Mesendoderm (in vitro differentiated cells): ENCODE measurements at regions not wholly inside any gene's neighbourhood (a gene's known extent, or its start where the extent isn't known, plus 50 kb on each side); places are given as distances from the start of the nearest gene placed in this dataset.

ENCODE experiments used
- DNase-seq: peaks from one replicate; pipeline ENCODE4 v3.0.0; 2013
- H2AK5ac ChIP-seq: 2 replicates; pipeline ENCODE4 v1.6.1; 2013; ENCODE audit warnings: low read length, inconsistent platforms
- H2BK120ac ChIP-seq: 2 replicates; pipeline ENCODE4 v1.6.1; 2013; ENCODE audit warnings: low read depth, mild to moderate bottlenecking, low read length, moderate library complexity, mixed read lengths
- H2BK15ac ChIP-seq: replicated peaks from 2 replicates; pipeline ENCODE4 v1.6.1; 2013; ENCODE audit warnings: low read depth, mild to moderate bottlenecking, moderate library complexity
- H2BK5ac ChIP-seq: 2 replicates; pipeline ENCODE4 v1.6.1; 2013; ENCODE audit warnings: low read length, inconsistent platforms
- H3K18ac ChIP-seq: 2 replicates; pipeline ENCODE4 v1.6.1; 2013; ENCODE audit warnings: mild to moderate bottlenecking, low read length, mixed read lengths
- H3K23ac ChIP-seq: one replicate; pipeline ENCODE4 v1.6.1; 2013; ENCODE audit warnings: low read length
- H3K27ac ChIP-seq: 2 replicates; pipeline ENCODE4 v1.5.1; 2013; ENCODE audit warnings: low read depth, mild to moderate bottlenecking, inconsistent platforms, low read length, moderate library complexity
- H3K27me3 ChIP-seq: 2 replicates; pipeline ENCODE4 v1.6.1; 2013; ENCODE audit warnings: low read length, control low read depth, mild to moderate bottlenecking, inconsistent platforms; ENCODE audit not compliant: insufficient read depth, poor library complexity
- H3K36me3 ChIP-seq: 2 replicates; pipeline ENCODE4 v1.6.1; 2013; ENCODE audit warnings: low read length, inconsistent platforms; ENCODE audit not compliant: control insufficient read depth, insufficient read depth
- H3K4ac ChIP-seq: one replicate; pipeline ENCODE4 v1.6.1; 2013; ENCODE audit warnings: low read depth, mild to moderate bottlenecking, low read length, moderate library complexity
- H3K4me1 ChIP-seq: 2 replicates; pipeline ENCODE4 v1.6.1; 2013; ENCODE audit warnings: low read depth, low read length, inconsistent platforms; ENCODE audit not compliant: control insufficient read depth
- H3K4me2 ChIP-seq: 2 replicates; pipeline ENCODE4 v1.6.1; 2013; ENCODE audit warnings: low read length
- H3K4me3 ChIP-seq: 2 replicates; pipeline ENCODE4 v1.5.1; 2013; ENCODE audit warnings: mild to moderate bottlenecking, low read length
- H3K56ac ChIP-seq: one replicate; pipeline ENCODE4 v1.6.1; 2013; ENCODE audit warnings: low read length
- H3K79me1 ChIP-seq: 2 replicates; pipeline ENCODE4 v1.6.1; 2013; ENCODE audit warnings: low read length, inconsistent platforms
- H3K79me2 ChIP-seq: 2 replicates; pipeline ENCODE4 v1.6.1; 2013; ENCODE audit warnings: mild to moderate bottlenecking, low read length; ENCODE audit not compliant: control insufficient read depth, insufficient read depth
- H3K9ac ChIP-seq: 2 replicates; pipeline ENCODE4 v1.6.1; 2013; ENCODE audit warnings: low read length, inconsistent platforms
- H4K5ac ChIP-seq: one replicate; pipeline ENCODE4 v1.6.1; 2013; ENCODE audit warnings: low read length
- H4K8ac ChIP-seq: one replicate; pipeline ENCODE4 v1.6.1; 2013; ENCODE audit warnings: low read depth, mild to moderate bottlenecking, control low read depth, low read length, moderate library complexity
- WGBS: extraction: QIAGEN DNeasy Blood & Tissue Kit; methylation state at CpG from one replicate; pipeline ENCODE4 v1.1.7; 2013; ENCODE audit warnings: low lambda C conversion rate, missing lambda C conversion rate; ENCODE audit not compliant: insufficient coverage; ENCODE audit errors: extremely low coverage; 5-methylcytosine and 5-hydroxymethylcytosine counted together

- Histone ChIP-seq H3K27me3 (no peaks in the 10 kb centered on the region), H2BK120ac (no peak overlapping the region), H3K4me2 (no peak overlapping the region), H3K4ac (no peak overlapping the region), H2BK15ac (no peak overlapping the region), H3K9ac (no peak overlapping the region), H3K27ac (no peak overlapping the region), H3K79me1 (no peaks in the 10 kb centered on the region), H3K56ac (no peak overlapping the region), H4K5ac (no peak overlapping the region), H3K23ac (no peak overlapping the region), H2BK5ac (no peak overlapping the region), H3K4me1 (no peaks in the 10 kb centered on the region), H3K18ac (no peak overlapping the region), H3K36me3 (no peaks in the 10 kb centered on the region), H3K4me3 (no peak overlapping the region), H2AK5ac (no peak overlapping the region), H3K79me2 (no peaks in the 10 kb centered on the region), H4K8ac (no peak overlapping the region)
- no peak for DNase-seq
- WGBS, result no CpG with 5 or more reads among the region's 8 CpGs
These were observed 411.1 kb downstream of the SHANK2 start for GRCh38 chr11:70841264-70841663.

- Histone ChIP-seq H3K4me3 (no peak overlapping the region), H3K4me1 (no peaks in the 10 kb centered on the region), H3K79me2 (no peaks in the 10 kb centered on the region), H4K5ac (no peak overlapping the region), H3K4ac (no peak overlapping the region), H2BK120ac (no peak overlapping the region), H3K79me1 (no peaks in the 10 kb centered on the region), H3K36me3 (no peaks in the 10 kb centered on the region), H3K27ac (no peak overlapping the region), H2BK5ac (no peak overlapping the region), H2AK5ac (no peak overlapping the region), H3K27me3 (no peaks in the 10 kb centered on the region), H3K56ac (no peak overlapping the region), H4K8ac (no peak overlapping the region), H3K4me2 (no peak overlapping the region), H2BK15ac (no peak overlapping the region), H3K18ac (no peak overlapping the region), H3K23ac (no peak overlapping the region), H3K9ac (no peak overlapping the region)
- WGBS, result no CpG with 5 or more reads among the region's 6 CpGs
- DNase-seq, result no peak
These were observed 410.1 kb downstream of the SHANK2 start for GRCh38 chr11:70842256-70842655.

- Histone ChIP-seq H2BK15ac (no peak overlapping the region), H3K4ac (no peak overlapping the region), H3K27ac (no peak overlapping the region), H3K23ac (no peak overlapping the region), H3K27me3 (no peaks in the 10 kb centered on the region), H3K4me2 (no peak overlapping the region), H2AK5ac (no peak overlapping the region), H2BK120ac (no peak overlapping the region), H4K5ac (no peak overlapping the region), H3K79me1 (no peaks in the 10 kb centered on the region), H3K9ac (no peak overlapping the region), H3K4me1 (no peaks in the 10 kb centered on the region), H3K56ac (no peak overlapping the region), H3K18ac (no peak overlapping the region), H3K36me3 (no peaks in the 10 kb centered on the region), H3K79me2 (no peaks in the 10 kb centered on the region), H2BK5ac (no peak overlapping the region), H4K8ac (no peak overlapping the region), H3K4me3 (no peak overlapping the region)
- no peak for DNase-seq
- no CpG with 5 or more reads among the region's 14 CpGs for WGBS
These were observed 409.7 kb downstream of the SHANK2 start for GRCh38 chr11:70842701-70843100.

GRCh38 chr11:70843906-70844305 is 408.5 kb downstream of the SHANK2 start:
- WGBS, result no CpG with 5 or more reads among the region's 6 CpGs
- Histone ChIP-seq H3K23ac (no peak overlapping the region), H3K4me1 (no peaks in the 10 kb centered on the region), H3K79me1 (no peaks in the 10 kb centered on the region), H3K27me3 (no peaks in the 10 kb centered on the region), H2BK120ac (no peak overlapping the region), H3K18ac (no peak overlapping the region), H2AK5ac (no peak overlapping the region), H4K8ac (no peak overlapping the region), H3K79me2 (no peaks in the 10 kb centered on the region), H2BK15ac (no peak overlapping the region), H3K4me3 (no peak overlapping the region), H3K27ac (no peak overlapping the region), H3K4ac (no peak overlapping the region), H3K56ac (no peak overlapping the region), H4K5ac (no peak overlapping the region), H3K36me3 (no peaks in the 10 kb centered on the region), H3K4me2 (no peak overlapping the region), H2BK5ac (no peak overlapping the region), H3K9ac (no peak overlapping the region)
- DNase-seq, result no peak

- H4K5ac ChIP-seq, result no peak overlapping the region
- no CpG with 5 or more reads among the region's 14 CpGs for WGBS
- H3K4ac ChIP-seq, result no peak overlapping the region
- H3K36me3 ChIP-seq, result no peaks in the 10 kb centered on the region
- H3K23ac ChIP-seq, result no peak overlapping the region
- H3K27me3 ChIP-seq, result no peaks in the 10 kb centered on the region
- H3K18ac ChIP-seq, result no peak overlapping the region
- H3K4me2 ChIP-seq, result no peak overlapping the region
- H3K4me1 ChIP-seq, result no peaks in the 10 kb centered on the region
- H2BK15ac ChIP-seq, result no peak overlapping the region
- no peak overlapping the region for H3K27ac ChIP-seq
- no peak overlapping the region for H2AK5ac ChIP-seq
- H2BK5ac ChIP-seq, result no peak overlapping the region
- H3K4me3 ChIP-seq, result no peak overlapping the region
- no peak overlapping the region for H3K9ac ChIP-seq
- H3K79me2 ChIP-seq, result no peaks in the 10 kb centered on the region
- no peak overlapping the region for H2BK120ac ChIP-seq
- H3K56ac ChIP-seq, result no peak overlapping the region
- no peak overlapping the region for H4K8ac ChIP-seq
- no peak for DNase-seq
- no peaks in the 10 kb centered on the region for H3K79me1 ChIP-seq
These were observed 408.0 kb downstream of the SHANK2 start for GRCh38 chr11:70844387-70844786.

- Histone ChIP-seq H3K27me3 (no peaks in the 10 kb centered on the region), H3K79me1 (no peaks in the 10 kb centered on the region), H3K27ac (no peak overlapping the region)
These were observed 406.8 kb downstream of the SHANK2 start for GRCh38 chr11:70845591-70846041.

More at GRCh38 chr11:70845591-70846041, 406.8 kb downstream of the SHANK2 start:
- Histone ChIP-seq H3K56ac (no peak overlapping the region), H2AK5ac (no peak overlapping the region), H3K23ac (no peak overlapping the region), H3K79me2 (no peaks in the 10 kb centered on the region), H3K4me3 (no peak overlapping the region), H3K4ac (no peak overlapping the region), H3K4me1 (no peaks in the 10 kb centered on the region), H3K9ac (no peak overlapping the region), H3K36me3 (no peaks in the 10 kb centered on the region), H4K8ac (no peak overlapping the region), H3K18ac (no peak overlapping the region), H2BK120ac (no peak overlapping the region), H3K4me2 (no peak overlapping the region), H2BK5ac (no peak overlapping the region), H4K5ac (no peak overlapping the region), H2BK15ac (no peak overlapping the region)
- WGBS, result no CpG with 5 or more reads among the region's 16 CpGs
- no peak for DNase-seq
